Hepatocyte (in vitro differentiated cells): ENCODE measurements at regions not wholly inside any gene's neighbourhood (a gene's known extent, or its start where the extent isn't known, plus 50 kb on each side); places are given as distances from the start of the nearest gene placed in this dataset.
A peak's percentile ranks its signal among the peaks of the same experiment; 100 is the strongest.
"Not testable (repeated sequence)": the region's sequence is repeated elsewhere in the genome, so short reads cannot be mapped to it uniquely, and the experiment has no call there.

Experiments
- DNase-seq: peaks from one replicate; pipeline ENCODE4 v3.0.0-alpha.2; 2016; ENCODE audit warnings: low spot score
- H2AFZ ChIP-seq: fragments of 200-600 bp; sonication (generic); 2 replicates; pipeline ENCODE4 v1.6.0; 2016; ENCODE audit warnings: antibody characterized with exemption, mild to moderate bottlenecking
- H3K27ac ChIP-seq: fragments of 200-600 bp; sonication (generic); 2 replicates; pipeline ENCODE4 v1.5.1; 2016; ENCODE audit warnings: mild to moderate bottlenecking
- H3K27me3 ChIP-seq: fragments of 200-600 bp; sonication (generic); 2 replicates; pipeline ENCODE4 v1.6.1; 2016
- H3K36me3 ChIP-seq: fragments of 200-600 bp; sonication (generic); replicated peaks from 2 replicates; pipeline ENCODE4 v1.5.1; 2016; ENCODE audit warnings: low read depth; ENCODE audit not compliant: insufficient read depth
- H3K4me1 ChIP-seq: fragments of 200-600 bp; sonication (generic); 2 replicates; pipeline ENCODE4 v1.5.1; 2016; ENCODE audit warnings: mild to moderate bottlenecking, moderate library complexity; ENCODE audit not compliant: insufficient read depth
- H3K4me2 ChIP-seq: fragments of 200-600 bp; sonication (generic); 2 replicates; pipeline ENCODE4 v1.6.0; 2016
- H3K4me3 ChIP-seq: fragments of 200-600 bp; sonication (generic); 2 replicates; pipeline ENCODE4 v1.5.1; 2016; ENCODE audit warnings: mild to moderate bottlenecking
- H3K79me2 ChIP-seq: fragments of 200-600 bp; sonication (generic); 2 replicates; pipeline ENCODE4 v1.6.0; 2017; ENCODE audit warnings: mild to moderate bottlenecking
- H3K9me2 ChIP-seq: fragments of 200-600 bp; sonication (generic); replicated peaks from 2 replicates; pipeline ENCODE4 v1.6.0; 2017; ENCODE audit warnings: mild to moderate bottlenecking; ENCODE audit not compliant: insufficient read depth
- H3K9me3 ChIP-seq: fragments of 200-600 bp; sonication (generic); 2 replicates; pipeline ENCODE4 v1.5.1; 2016; ENCODE audit warnings: low read depth, mild to moderate bottlenecking
- H4K20me1 ChIP-seq: fragments of 200-600 bp; sonication (generic); 2 replicates; pipeline ENCODE4 v1.6.0; 2016; ENCODE audit warnings: mild to moderate bottlenecking; ENCODE audit not compliant: insufficient read depth, poor library complexity, severe bottlenecking
- EZH2 ChIP-seq: fragments of 200-600 bp; sonication (generic); IDR thresholded peaks from 2 replicates; pipeline ENCODE4 v1.6.1; 2016; ENCODE audit warnings: antibody characterized with exemption, mild to moderate bottlenecking, borderline replicate concordance
- EZH2phosphoT487 ChIP-seq: fragments of 200-600 bp; sonication (generic); IDR thresholded peaks from one replicate; pipeline ENCODE4 v1.6.1; 2018; ENCODE audit warnings: antibody characterized with exemption, mild to moderate bottlenecking, low read depth, moderate library complexity; ENCODE audit not compliant: unreplicated experiment, severe bottlenecking
- WGBS: methylation state at CpG from one replicate; pipeline ENCODE4 v1.1.6; 2016; ENCODE audit warnings: low lambda C conversion rate; ENCODE audit errors: missing lambda C conversion rate; 5-methylcytosine and 5-hydroxymethylcytosine counted together
- TF ChIP-seq, protein P1 (sequence below): fragments of 200-600 bp; sonication (generic); IDR thresholded peaks from 2 replicates; pipeline ENCODE4 v1.5.1; 2016; ENCODE audit warnings: antibody characterized with exemption, mild to moderate bottlenecking; ENCODE audit not compliant: poor library complexity

DNA sequence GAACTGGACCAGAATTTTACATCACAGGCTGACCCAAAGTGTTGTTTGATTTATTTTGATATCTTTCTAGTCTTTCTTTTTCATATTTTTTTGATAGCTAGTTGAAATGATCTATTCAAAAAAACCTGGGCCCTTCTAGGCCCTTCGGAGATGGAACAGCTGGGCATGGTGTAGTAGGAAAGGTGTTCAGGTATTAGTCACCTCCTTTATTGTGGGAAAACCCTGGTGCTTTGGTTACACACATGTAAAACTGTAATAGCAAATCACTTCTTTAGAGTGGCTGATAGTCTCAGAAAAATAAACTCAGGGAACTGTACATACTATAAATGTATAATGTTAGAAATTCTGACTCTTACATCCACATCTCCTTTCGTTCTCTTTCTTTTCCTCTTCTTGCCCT is 234.5 kb downstream of the PLA2G4A start:
- H3K27me3 ChIP-seq = no peaks in the 10 kb centered on the region
- H4K20me1 ChIP-seq = no peaks in the 10 kb centered on the region
- no peak overlapping the region for H2AFZ ChIP-seq
- H3K27ac ChIP-seq = no peak overlapping the region
- no peak for DNase-seq
- H3K4me3 ChIP-seq = no peak overlapping the region
- no peaks in the 10 kb centered on the region for H3K9me3 ChIP-seq
- 79% methylated on average over 2 of the region's 2 CpGs for WGBS
- H3K36me3 ChIP-seq = no peaks in the 10 kb centered on the region
- no peaks in the 10 kb centered on the region for H3K9me2 ChIP-seq
- H3K4me1 ChIP-seq = no peaks in the 10 kb centered on the region
- no peaks in the 10 kb centered on the region for H3K79me2 ChIP-seq
- no peak for TF ChIP-seq EZH2phosphoT487
- TF ChIP-seq, protein P1, sequence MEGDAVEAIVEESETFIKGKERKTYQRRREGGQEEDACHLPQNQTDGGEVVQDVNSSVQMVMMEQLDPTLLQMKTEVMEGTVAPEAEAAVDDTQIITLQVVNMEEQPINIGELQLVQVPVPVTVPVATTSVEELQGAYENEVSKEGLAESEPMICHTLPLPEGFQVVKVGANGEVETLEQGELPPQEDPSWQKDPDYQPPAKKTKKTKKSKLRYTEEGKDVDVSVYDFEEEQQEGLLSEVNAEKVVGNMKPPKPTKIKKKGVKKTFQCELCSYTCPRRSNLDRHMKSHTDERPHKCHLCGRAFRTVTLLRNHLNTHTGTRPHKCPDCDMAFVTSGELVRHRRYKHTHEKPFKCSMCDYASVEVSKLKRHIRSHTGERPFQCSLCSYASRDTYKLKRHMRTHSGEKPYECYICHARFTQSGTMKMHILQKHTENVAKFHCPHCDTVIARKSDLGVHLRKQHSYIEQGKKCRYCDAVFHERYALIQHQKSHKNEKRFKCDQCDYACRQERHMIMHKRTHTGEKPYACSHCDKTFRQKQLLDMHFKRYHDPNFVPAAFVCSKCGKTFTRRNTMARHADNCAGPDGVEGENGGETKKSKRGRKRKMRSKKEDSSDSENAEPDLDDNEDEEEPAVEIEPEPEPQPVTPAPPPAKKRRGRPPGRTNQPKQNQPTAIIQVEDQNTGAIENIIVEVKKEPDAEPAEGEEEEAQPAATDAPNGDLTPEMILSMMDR = no peak
- no peak for TF ChIP-seq EZH2
- H3K4me2 ChIP-seq = no peak overlapping the region

DNA sequence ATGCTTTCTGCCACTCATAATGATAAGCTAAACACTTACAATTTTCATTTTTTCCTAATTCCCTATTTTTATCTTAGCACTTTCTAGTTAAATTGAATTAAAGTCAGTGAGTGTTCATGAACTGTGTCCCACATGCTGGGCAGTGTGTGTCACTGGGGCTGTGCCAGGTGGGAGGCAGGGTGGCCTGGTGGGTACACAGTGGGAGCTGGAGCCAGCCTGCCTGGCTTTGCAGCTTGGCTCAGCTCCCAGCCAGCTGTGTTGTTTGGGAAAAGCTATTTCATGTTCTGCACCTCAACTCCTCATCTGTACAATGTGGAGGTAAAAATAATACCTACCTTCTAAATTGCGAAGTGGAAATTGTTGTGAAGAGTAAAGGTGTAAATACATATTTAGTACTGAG is 238.4 kb downstream of the PLA2G4A start:
- 92% methylated on average over 1 of the region's 1 CpG for WGBS
- Histone ChIP-seq H3K9me2 (no peaks in the 10 kb centered on the region), H3K9me3 (no peaks in the 10 kb centered on the region), H3K27ac (no peak overlapping the region), H4K20me1 (no peaks in the 10 kb centered on the region), H2AFZ (no peak overlapping the region), H3K27me3 (no peaks in the 10 kb centered on the region), H3K4me2 (no peak overlapping the region), H3K79me2 (no peaks in the 10 kb centered on the region), H3K36me3 (no peaks in the 10 kb centered on the region), H3K4me1 (no peaks in the 10 kb centered on the region), H3K4me3 (no peak overlapping the region)
- TF ChIP-seq EZH2phosphoT487 = no peak
- no peak for TF ChIP-seq EZH2
- TF ChIP-seq, protein P1 = no peak
- DNase-seq = peak; percentile 18

DNA sequence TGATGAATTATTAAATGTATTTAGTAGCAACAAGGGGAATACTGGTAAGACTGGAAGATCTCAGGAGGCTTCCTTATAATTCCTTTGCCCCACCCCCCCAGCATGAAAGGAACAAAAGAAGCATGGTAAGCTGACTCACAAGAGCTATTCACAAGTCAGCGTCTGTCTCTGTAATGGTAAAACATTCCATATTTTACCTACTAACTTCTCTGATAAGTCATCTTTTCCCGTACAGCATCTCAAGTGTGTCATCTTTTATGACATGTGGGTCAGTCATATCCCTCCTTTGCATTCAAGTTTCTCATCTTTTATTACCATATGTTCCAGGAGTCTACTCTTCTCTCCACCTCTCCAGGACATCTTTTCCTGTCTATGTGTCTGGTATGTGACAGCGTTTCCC is 241.3 kb downstream of the PLA2G4A start:
- Histone ChIP-seq H4K20me1 (no peaks in the 10 kb centered on the region), H3K27ac (no peak overlapping the region), H3K4me1 (no peaks in the 10 kb centered on the region), H3K9me3 (no peaks in the 10 kb centered on the region), H3K36me3 (no peaks in the 10 kb centered on the region), H3K27me3 (no peaks in the 10 kb centered on the region), H3K4me3 (no peak overlapping the region), H2AFZ (no peak overlapping the region), H3K9me2 (no peaks in the 10 kb centered on the region), H3K79me2 (no peaks in the 10 kb centered on the region), H3K4me2 (no peak overlapping the region)
- DNase-seq = no peak
- TF ChIP-seq EZH2phosphoT487 (no peak), EZH2 (no peak)
- TF ChIP-seq, protein P1 = no peak
- WGBS = 59% methylated on average over 3 of the region's 3 CpGs

DNA sequence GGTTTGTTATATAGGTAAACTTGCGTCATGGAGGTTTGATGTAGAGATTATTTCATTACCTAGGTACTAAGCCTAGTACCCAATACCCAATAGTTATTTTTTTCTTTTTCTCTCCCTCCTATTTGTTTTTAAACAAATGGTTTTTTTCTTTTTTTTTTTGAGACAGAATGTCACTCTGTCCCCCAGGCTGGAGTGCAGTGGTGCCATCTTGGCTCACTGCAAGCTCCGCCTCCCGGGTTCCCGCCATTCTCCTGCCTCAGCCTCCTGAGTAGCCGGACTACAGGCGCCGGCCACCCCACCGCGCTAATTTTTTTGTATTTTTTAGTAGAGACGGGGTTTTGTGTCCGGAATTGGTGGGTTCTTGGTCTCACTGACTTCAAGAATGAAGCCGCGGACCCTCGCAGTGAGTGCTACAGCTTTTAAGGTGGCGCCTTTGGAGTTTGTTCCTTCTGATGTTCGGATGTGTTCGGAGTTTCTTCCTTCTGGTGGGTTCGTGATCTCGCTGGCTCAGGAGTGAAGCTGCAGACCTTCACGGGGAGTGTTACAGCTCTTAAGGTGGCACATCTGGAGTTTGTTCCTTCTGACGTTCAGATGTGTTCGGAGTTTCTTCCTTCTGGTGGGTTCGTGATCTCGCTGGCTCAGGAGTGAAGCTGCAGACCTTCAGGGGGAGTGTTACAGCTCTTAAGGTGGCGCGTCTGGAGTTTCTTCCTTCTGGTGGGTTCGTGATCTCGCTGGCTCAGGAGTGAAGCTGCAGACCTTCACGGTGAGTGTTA is 243.7 kb downstream of the PLA2G4A start:
- not testable (repeated sequence) for H3K36me3 ChIP-seq, H3K9me2 ChIP-seq, H4K20me1 ChIP-seq, DNase-seq, H3K4me3 ChIP-seq, H3K9me3 ChIP-seq, H3K79me2 ChIP-seq, H3K27ac ChIP-seq, H3K4me1 ChIP-seq, H2AFZ ChIP-seq, H3K27me3 ChIP-seq
- H3K4me2 ChIP-seq = peak overlapping the region; percentile 25
- 87% methylated on average over 28 of the region's 29 CpGs for WGBS

DNA sequence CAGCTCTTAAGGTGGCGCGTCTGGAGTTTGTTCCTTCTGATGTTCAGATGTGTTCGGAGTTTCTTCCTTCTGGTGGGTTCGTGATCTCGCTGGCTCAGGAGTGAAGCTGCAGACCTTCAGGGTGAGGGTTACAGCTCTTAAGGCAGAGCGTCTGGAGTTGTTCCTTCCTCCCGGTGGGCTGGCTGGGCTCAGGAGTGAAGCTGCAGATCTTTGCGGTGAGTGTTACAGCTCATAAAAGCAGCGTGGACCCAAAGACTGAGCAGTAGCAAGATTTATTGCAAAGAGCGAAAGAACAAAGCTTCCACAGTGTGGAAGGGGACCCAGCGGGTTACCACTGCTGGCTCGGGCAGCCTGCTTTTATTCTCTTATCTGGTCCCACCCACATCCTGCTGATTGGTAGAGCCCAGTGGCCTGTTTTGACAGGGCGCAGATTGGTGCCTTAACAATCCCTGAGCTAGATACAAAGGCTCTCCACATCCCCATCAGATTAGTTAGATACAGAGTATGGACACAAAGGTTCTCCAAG is 244.3 kb downstream of the PLA2G4A start:
- not testable (repeated sequence) for H3K4me1 ChIP-seq, H3K9me2 ChIP-seq, H3K9me3 ChIP-seq, H2AFZ ChIP-seq, H3K27ac ChIP-seq, H3K4me3 ChIP-seq, H3K36me3 ChIP-seq, H3K79me2 ChIP-seq, H3K27me3 ChIP-seq, DNase-seq, H4K20me1 ChIP-seq
- 67% methylated on average over 11 of the region's 13 CpGs for WGBS
- H3K4me2 ChIP-seq = peak overlapping the region; percentile 25

DNA sequence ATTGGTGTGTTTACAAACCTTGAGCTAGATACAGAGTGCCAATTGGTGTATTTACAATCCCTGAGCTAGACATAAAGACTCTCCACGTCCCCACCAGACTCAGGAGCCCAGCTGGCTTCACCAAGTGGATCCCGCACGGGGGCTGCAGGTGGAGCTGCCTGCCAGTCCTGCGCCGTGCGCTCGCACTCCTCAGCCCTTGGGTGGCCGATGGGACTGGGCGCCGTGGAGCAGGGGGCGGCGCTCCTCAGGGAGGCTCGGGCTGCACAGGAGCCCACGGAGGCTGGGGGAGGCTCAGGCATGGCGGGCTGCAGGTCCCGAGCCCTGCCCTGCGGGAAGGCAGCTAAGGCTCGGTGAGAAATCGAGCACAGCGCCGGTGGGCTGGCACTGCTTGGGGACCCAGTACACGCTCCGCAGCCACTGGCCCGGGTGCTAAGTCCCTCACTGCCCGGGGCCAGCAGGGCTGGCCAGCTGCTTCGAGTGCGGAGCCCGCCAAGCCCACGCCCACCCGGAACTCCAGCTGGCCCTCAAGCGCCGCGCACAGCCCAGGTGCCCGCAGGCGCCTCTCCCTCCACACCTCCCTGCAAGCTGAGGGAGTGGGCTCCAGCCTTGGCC is 245.0 kb downstream of the PLA2G4A start:
- not testable (repeated sequence) for H3K4me2 ChIP-seq, H3K4me3 ChIP-seq, H4K20me1 ChIP-seq, H2AFZ ChIP-seq, H3K79me2 ChIP-seq, H3K4me1 ChIP-seq, H3K36me3 ChIP-seq, H3K27ac ChIP-seq, DNase-seq, H3K9me3 ChIP-seq, H3K27me3 ChIP-seq, H3K9me2 ChIP-seq
- 97% methylated on average over 35 of the region's 35 CpGs for WGBS
